Astrocyte of the hippocampus (primary cell): ENCODE measurements at regions not wholly inside any gene's neighbourhood (a gene's known extent, or its start where the extent isn't known, plus 50 kb on each side); places are given as distances from the start of the nearest gene placed in this dataset.
A peak's percentile ranks its signal among the peaks of the same experiment; 100 is the strongest.
"Not testable (repeated sequence)": the region's sequence is repeated elsewhere in the genome, so short reads cannot be mapped to it uniquely, and the experiment has no call there.

Experiments
- DNase-seq: peaks from one replicate; pipeline ENCODE4 v3.0.0; 2011; ENCODE audit warnings: low read depth, low spot score

DNA sequence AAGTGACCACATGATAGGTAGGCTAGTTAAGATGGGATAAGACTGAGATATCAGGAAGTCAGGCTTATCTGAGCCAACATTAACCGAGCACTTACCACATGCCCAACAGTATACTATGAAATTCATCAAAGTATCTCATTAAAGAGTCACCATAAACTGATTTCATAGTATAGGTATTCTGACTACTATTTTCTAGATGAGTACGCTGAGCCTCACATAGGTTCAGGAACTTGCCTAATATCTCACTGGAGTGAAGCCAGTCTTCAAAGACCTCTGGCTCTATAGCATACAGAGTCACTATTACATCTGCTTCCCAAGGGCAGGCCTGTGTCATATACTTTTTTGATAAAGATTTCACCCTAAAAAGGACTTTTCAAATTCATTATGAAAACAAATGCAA, 115.6 kb upstream of the NGF start:
- DNase-seq = no peak

DNA sequence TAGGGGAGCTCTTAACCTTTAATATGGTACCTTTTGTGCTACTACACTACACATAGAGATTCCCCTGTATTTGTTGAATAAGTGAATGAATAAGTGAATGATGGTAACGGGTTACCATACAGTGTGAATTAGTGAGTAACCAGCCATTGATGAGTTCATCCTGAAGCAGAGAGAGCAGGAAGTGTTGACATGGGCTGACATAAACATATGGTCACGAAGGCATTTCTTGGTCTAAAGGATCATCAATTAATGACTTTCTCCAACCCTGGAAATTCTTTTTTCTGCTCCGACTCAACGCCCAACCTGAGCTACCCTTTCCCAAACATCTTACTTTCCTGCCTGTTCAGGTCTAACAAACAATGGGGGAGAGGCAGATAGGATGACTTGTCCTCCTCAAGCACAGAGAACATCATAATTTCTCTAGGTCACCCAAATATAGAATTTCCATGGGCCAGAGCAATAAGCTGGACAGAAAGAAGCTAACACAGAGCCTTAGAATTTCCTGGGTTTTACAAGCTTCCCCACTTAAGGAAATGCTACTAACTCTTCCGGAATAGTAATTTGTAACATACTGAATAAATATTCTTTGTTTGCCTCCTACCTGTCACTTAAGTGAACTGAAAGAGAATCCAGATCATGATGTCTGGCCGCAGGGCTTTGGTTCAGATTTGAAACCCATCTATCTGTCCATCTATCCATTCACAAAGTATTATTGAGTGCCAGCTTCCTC, 114.7 kb upstream of the NGF start:
- no peak for DNase-seq

DNA sequence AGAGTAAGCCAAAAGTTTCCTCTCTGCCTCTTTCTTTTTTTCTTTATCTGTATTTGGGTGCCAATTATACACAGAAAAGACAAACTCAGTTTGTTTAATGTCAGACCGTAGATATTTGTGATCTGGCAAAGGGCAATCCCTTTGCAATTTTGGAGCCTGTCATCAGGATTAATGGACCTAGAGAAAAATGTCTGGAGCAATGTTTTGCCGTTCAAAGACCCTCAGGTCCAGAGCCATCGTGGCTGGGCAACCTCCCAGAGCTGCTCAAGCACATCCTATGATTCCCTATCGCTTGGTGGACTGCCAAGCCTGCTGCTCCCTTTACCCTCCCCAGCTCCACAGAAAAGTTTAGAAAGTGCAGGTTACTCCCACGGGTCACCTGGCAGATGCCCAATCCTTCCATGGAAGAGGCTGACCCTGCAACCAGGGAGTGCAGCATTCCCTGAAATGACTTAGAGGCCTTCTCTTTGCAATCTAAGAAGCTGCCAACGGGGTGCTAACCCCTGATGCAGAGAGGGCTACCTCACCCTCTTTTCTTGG, 112.5 kb upstream of the NGF start:
- DNase-seq = no peak

DNA sequence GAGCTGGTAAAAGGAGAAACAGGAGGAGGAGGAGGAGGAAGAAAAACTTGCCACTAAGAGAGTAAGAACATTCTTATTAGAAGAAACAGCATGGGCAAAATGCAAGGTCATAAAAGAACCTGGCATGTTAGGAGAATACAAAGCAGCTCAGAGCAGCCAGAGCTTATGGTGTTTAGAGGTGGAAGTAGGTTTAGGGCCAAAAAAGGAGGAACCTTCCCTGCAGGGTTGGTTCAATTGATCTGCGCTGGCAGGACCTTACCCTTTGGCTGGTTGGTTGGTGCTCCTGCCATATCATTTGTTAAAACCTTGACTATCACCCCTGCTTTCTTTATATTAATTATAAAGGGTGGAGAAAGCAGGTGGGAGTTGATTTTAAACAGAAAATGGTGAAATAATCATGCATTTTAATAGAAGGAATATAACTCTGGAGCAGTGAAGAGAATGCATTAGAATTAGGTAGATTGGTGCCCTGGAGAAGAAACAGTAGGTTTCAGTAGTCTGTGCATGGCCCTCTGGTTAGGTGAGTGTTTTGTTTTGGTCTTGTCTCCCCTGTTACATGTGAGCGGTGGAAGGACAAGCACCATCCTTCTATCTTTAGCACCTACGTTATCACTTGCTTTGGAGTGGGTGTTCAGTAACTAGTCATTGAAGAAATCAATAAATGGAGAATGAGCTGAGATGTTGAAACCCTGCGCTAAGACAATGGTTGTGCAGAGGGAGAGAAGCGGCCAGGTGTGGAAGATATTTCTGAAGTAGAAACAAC, 110.4 kb upstream of the NGF start:
- DNase-seq = no peak

DNA sequence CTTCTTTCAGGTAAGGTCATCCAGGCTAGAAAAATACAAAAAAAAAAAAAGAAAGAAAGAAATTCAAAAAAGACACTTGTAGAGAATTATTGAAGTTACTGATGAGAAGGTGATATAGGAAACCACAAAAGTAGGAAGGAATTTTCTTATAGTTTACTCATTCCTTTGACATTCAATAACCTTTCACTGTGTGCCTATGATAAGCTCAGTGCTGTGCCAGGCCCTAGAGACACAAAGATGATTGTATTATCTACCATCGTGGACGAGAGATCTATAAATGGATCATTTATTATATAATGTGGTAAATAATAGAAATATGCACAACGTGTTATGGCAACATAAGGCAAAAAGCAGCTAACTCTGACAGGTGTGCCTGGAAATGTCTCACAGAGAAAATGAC, 109.6 kb upstream of the NGF start:
- no peak for DNase-seq

DNA sequence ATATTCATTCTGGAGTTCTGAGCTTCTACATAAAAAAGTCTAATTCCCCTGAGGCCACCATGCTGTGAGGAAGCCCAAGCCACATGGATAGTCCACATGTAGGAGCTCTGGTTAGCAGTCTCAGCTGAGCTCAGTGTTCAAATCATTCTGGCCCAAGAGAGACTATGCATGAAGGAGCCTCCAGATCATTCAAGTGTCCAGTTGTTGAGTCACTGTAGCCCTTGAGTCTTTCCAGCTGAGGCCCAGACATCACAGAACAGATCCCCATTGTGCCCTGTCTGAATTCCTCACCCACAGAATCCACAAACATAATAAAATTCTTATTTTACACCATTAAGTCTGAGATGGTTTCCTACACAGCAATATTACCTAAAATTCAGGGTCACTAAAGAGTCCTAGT, 107.0 kb upstream of the NGF start:
- no peak for DNase-seq

DNA sequence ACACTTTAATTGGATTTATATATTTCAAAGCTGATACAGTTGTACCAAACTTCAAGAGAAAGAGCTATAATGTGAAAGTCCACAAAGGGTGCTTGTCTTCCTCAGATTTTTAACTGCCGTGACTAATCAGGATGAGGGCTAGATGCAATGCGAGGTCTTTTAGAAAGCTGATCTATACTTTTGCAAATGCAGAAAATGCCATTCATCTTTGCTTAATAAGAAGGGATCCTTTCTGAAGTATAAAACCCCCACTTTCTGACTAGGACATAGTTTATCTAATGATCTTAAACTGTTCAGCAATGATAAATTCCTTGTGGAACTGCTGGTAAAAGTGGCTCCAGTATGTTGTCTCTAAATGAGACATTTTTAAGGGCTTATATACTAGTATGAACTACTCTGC, 102.7 kb upstream of the NGF start:
- no peak for DNase-seq

DNA sequence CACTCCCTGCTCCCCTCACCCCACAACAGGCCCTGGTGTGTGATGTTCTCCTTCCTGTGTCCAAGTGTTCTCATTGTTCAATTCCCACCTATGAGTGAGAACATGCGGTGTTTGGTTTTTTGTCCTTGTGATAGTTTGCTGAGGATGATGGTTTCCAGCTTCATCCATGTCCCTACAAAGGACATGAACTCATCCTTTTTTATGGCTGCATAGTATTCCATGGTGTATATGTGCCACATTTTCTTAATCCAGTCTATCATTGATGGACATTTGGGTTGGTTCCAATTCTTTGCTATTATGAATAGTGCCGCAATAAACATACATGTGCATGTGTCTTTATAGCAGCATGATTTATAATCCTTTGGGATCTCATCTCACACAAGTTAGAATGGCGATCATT, 101.5 kb upstream of the NGF start:
- DNase-seq = not testable (repeated sequence)

DNA sequence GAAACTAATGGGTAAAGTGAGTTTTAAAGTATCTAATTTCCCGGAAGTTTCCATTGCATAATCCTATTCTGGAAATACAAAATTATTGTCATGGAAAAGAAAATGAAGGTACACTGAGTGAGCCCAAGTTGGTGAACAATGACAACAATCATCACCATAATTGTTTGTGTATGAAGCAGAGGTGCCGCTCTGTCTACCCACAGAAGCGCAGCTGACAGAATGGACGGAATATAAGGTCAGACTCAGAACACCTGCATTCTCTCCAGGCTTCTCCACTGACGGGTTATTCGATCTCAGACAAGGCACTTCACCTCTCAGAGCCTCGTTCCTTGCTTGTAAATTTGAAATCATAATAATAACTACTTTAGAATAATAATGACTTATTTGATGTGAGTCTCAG, 99.1 kb upstream of the NGF start:
- no peak for DNase-seq

DNA sequence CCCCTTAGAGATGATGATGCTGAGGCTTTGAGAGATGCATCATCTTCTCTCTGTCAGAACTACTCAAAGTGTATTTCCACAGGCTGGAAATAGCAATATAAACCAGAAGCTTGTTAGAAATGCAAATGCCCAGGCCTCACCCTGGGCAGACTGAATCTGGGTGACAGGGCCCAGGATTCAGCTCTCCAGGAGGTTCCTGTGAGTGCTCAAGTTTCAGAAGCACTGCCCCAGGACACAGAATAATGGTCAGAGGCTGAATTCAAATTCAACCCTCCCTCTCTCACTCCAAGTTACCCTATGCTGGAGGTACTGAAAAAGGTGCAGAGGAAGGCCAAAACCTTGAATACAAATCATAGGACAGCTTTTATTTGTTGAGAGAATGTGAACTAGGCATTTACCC, 98.5 kb upstream of the NGF start:
- DNase-seq = no peak

DNA sequence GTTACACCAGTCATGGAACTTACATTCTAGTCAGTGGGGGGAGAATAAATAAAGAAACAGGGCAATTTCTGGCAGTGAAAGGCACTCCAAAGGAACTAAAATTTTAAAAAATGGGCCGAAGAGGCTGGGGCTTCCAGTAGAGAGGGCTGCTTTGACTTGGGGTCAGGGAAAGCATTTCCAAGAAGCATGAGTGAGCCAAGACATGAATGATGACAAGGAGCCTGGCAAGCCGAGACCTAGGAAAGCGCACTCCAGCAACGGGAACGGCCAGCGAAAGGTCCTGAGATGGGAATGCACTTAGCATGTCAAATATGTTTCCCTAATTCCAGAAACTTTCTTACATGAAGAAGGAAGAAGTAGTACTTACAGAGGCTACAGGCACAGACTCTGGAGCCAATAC, 95.4 kb upstream of the NGF start:
- DNase-seq = no peak

DNA sequence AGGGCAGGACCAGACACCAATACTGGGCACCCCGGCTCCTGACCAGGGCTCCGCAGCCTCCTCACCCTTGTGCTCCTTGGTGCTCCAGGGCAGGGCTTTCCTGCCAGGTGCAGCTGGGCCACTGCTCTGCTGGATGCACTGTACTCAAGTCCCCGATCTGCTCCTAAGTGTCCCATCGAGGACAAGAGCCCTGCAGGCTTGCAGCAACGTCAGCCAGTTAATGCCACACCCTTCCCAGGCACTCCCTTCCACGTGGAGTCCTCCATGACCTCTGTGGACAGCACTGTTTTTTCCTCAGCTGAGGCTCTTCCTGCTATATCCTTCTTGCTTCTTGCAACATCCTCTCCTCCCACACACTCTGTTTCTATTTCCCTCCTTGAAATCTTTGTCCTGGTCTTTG, 94.0 kb upstream of the NGF start:
- DNase-seq = no peak

DNA sequence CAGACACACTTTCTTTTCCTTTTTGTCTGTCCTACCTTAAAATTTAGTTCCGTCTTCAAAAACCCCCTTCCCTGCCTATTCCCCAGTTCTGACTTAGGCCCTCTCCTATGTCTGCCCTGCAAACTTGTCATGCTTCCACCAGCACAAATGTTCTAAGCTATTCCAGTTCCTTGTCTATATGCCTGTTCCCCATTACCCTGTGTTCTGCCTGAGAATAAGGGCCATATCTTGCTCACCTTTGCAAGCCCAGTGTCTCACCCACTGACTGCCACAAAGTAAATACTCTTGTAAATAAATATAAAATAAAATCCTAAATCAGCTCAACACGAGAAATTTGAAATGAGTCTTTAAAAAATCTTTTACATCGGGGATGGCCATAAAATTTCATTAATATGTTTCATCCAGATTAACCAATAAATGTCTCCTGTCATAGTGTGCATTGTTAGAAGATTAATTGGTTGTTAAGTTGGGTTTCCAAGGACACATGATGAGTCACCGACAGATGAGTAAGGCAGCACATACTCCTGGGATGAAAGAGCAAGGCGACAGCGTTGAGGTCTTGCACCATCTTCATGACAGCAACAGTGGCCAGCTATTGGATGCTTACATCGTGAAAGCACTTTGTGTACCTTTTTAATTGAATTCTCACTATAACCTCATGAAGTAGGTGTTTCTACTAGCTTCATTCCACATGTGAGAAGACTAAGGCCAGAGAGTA, 92.6 kb upstream of the NGF start:
- peak; percentile 76 for DNase-seq

DNA sequence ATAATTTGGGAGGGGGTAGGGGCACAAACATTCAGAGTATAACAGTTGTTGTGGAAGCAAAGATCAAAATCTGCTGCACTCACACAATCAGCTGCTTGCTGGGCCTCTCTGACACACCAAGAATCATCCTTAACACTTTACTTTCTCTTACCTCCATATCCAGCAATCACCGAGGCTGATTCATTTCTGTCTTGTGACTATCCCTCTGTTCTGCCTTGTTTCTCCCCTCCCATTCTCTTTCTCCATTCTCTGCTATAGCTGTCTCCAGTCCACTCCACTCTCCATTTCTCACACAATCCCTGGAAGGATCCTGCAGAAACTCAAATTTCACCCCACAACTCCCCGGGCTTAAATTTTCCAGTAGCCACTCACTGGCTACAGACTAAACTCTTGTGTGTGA, 91.8 kb upstream of the NGF start:
- no peak for DNase-seq

DNA sequence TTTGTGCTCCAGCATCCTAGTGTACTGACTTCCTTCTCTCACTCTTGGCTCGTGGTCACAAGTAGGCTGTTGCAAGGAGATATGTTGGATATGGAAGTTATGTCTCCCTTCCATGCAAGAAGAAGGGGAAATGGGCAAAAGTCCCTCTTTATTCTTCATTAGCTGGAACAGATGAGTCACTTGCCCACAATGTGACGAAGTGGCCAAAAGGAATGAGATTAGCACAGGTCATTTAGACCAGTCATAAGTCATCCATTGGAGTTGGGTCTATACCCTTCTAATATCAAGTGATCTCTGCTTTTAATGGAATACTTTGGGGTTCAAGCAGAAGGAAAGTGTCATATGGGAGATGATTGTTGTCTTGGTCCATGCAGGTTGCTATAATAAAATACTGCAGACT, 91.2 kb upstream of the NGF start:
- peak; percentile 65 for DNase-seq

DNA sequence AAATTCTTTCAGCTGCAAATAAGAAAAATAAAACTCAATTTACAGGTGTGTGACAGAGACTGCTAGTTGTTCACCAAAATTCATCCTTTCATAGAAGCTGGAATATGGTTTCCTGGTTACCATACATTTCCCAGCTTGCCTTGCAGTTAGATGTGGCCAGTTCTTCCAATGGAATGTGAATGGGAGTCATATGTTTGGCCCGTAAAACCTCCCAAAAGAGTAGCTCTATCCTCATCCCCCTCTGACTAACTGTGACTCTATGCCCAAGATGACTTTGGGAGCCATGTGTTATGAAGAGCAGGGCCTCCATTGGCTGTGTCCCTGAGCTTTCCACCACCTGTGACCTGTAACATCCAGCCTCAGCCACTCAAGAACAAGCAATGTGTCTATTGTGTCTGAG, 90.6 kb upstream of the NGF start:
- DNase-seq = no peak

DNA sequence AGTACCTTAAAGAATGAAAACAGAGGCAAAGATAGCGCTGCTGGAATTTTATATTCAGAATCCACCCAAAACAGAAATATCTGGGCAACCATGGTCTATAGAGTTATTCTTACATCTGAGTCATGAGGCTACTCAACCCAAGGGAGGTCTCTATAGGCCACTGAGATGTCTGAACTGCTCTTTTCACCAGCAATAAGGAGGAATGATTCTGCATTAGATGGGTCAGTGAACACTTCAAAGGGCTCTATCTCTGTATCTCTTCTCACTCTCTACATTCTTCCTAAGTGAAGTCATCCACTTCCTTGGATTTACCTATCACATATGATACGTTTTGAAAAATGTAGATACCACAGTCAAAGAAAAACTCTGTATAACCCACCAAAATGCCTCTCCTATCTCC, 90.2 kb upstream of the NGF start:
- no peak for DNase-seq

DNA sequence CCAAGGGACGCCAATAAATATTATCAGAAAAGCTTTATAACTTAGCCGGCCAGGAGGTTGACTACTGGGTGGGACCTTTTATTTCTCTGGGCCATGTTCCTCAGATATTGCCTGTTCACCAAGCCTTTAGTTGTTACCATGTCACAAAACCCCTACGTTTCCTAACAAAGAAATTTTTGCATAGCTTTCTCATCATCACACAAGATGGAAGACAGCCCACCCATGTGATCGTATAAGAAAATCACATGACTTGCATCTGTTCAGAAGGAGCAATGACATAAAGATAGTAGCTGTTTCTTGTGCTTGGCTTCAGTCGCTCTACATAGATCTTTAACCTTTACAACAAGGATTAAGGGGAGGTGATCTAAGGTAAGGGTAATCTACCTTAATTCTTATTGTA, 88.9 kb upstream of the NGF start:
- DNase-seq = no peak

DNA sequence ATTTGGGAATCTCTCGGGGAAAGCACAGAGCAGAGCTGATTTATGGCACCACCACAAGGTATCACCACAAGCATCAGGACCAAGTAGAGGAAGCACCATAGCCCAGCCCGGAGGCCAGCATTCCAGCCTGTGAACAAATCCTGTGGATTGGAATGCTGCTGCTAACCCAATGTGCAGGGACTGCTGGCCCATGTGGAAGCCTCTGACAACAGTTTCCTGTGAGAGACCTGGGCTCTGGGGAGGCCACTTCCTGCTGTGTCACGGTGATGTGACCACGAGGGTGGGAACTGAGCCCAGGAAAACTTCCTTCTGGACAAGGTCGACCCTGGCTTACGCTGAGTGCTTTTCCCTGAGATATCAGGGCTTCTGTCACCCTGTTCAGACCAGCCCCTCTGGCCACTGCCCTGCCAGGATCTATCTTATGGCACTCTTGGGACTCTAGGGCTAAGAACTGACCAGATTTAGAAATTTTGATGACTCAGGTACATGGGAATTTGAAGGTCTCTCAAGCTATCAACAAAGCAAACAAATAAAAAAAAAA, 88.3 kb upstream of the NGF start:
- DNase-seq = peak; percentile 89

DNA sequence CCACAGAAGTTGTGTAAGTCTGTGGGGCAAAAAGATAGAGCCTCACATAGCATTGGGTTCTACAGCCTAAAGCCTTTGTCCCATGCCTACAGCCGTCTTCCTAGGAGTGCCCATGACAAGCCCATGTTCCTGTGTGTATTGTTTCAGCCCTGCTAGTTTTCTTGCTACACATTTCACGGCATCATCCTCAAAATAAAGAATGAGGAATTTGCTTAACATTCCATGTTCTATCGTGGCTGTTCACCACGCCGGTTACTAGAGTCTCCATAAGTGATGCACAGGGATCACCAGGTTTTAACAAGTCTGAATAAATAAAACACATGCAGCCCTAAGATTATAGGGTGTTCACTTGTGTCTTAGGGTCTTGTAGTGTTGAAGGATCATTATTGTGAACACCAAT, 87.4 kb upstream of the NGF start:
- no peak for DNase-seq

DNA sequence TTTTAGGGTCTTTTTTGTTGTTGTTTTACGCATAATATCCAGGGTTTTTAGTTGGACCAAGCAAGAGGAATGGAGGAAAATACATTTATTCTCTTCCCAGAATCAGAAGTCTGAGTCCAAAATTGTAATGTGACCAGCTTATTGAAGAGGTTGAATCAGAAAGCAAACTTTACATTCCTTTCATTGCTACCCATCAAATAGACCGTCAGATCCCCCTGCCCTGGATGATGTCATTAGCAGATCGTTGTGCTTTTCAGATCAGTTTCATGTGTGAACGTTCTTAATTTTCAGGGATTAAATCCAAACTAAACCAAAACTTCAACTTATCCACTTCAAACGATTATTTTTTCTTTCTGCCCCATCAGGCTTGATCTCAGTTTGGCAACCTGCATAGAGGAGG, 85.7 kb upstream of the NGF start:
- DNase-seq = peak; percentile 54

DNA sequence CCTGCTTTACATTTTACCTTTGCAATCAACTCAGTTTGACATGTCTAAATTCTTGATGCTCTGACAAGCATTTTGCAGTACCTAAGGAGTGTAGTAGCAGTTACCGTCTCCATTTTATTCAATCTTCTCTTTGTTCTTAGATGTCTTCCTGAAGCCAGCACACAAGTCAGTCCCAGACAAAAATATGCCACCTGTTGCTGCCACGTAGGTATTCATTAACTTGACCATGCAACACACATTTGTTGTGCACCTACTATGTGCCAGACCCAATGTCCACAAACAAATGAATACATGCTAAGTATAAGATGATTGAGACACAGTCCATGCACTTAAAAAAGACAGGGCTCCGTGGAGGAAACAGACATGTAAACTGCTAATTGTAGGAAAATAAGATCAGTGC, 81.5 kb upstream of the NGF start:
- no peak for DNase-seq
